ENCODE measurements at regions not wholly inside any gene's neighbourhood (a gene's known extent, or its start where the extent isn't known, plus 50 kb on each side); places are given as distances from the start of the nearest gene placed in this dataset.

DNA sequence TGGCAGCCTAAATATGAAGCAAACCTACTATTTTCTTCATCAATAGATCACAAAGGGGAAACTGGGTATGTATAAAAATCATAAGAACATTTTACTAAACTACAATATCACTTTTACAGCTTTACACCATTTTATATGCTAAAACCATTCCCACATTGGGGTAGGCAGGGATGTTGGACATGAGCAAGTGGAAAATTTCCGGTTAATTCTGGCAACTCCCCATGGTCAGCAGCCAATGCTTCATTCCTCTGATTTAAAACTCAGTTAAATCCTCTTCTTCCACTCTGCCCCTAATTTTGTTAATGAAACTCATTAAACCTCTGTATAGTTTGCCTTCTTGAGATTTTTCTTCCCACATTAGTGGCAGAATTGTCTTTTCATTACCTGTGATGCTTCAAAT is 552.5 kb upstream of the NECTIN3 start:
- TF ChIP-seq FOXP2 (optimal IDR thresholded peaks at IDR 0.05; ENCODE audit: control extremely low read depth, extremely low read length, insufficient read depth) (no peak), EZH2 (IDR thresholded peaks at IDR 0.05) (no peak)

Measured in SK-N-MC (cell line).